ENCODE measurements at regions not wholly inside any gene's neighbourhood (a gene's known extent, or its start where the extent isn't known, plus 50 kb on each side); places are given as distances from the start of the nearest gene placed in this dataset.
"Not testable (repeated sequence)": the region's sequence is repeated elsewhere in the genome, so short reads cannot be mapped to it uniquely, and the experiment has no call there.

- DNase-seq, result peak; percentile 42
These were observed 91.1 kb upstream of the TBCA start for GRCh38 chr5:77867194-77867691.

GRCh38 chr5:77866198-77866597, 90.1 kb upstream of the TBCA start:
- no peak for DNase-seq

GRCh38 chr5:77864997-77865396, 88.9 kb upstream of the TBCA start:
- DNase-seq, result no peak

GRCh38 chr5:77863181-77863580, 87.0 kb upstream of the TBCA start:
- no peak for DNase-seq

- no peak for DNase-seq
These were observed 85.4 kb upstream of the TBCA start for GRCh38 chr5:77861576-77861975.

- DNase-seq, result no peak
These were observed 83.2 kb upstream of the TBCA start for GRCh38 chr5:77859306-77859705.

- not testable (repeated sequence) for DNase-seq
These were observed 82.5 kb upstream of the TBCA start for GRCh38 chr5:77858678-77859077.

- DNase-seq, result no peak
These were observed 79.2 kb upstream of the TBCA start for GRCh38 chr5:77855369-77855768.

- DNase-seq, result no peak
These were observed 77.3 kb upstream of the TBCA start for GRCh38 chr5:77853353-77853907.

- no peak for DNase-seq
These were observed 76.6 kb upstream of the TBCA start for GRCh38 chr5:77852514-77853352.

- DNase-seq, result no peak
These were observed 76.0 kb upstream of the TBCA start for GRCh38 chr5:77852068-77852513.

GRCh38 chr5:77851176-77852067, 75.3 kb upstream of the TBCA start:
- no peak for DNase-seq

- no peak for DNase-seq
These were observed 74.5 kb upstream of the TBCA start for GRCh38 chr5:77850536-77851175.

- no peak for DNase-seq
These were observed 73.3 kb upstream of the TBCA start for GRCh38 chr5:77849308-77849900.

GRCh38 chr5:77847814-77848290, 71.7 kb upstream of the TBCA start:
- no peak for DNase-seq

- DNase-seq, result no peak
These were observed 71.0 kb upstream of the TBCA start for GRCh38 chr5:77847129-77847460.

- no peak for DNase-seq
These were observed 70.4 kb upstream of the TBCA start for GRCh38 chr5:77846422-77847128.

- no peak for DNase-seq
These were observed 69.1 kb upstream of the TBCA start for GRCh38 chr5:77845324-77845646.

GRCh38 chr5:77844623-77845323, 68.6 kb upstream of the TBCA start:
- DNase-seq, result no peak

- no peak for DNase-seq
These were observed 68.2 kb upstream of the TBCA start for GRCh38 chr5:77844373-77844622.

GRCh38 chr5:77843570-77844372, 67.6 kb upstream of the TBCA start:
- no peak for DNase-seq
